NCI-H187 (cell line): ENCODE measurements at regions not wholly inside any gene's neighbourhood (a gene's known extent, or its start where the extent isn't known, plus 50 kb on each side); places are given as distances from the start of the nearest gene placed in this dataset.
"Not testable (repeated sequence)": the region's sequence is repeated elsewhere in the genome, so short reads cannot be mapped to it uniquely, and the experiment has no call there.

Experiments
- DNase-seq, 2 experiments: peaks; one replicate each; lab custom pipeline; 2025; lab: John Stamatoyannopoulos, UW

GRCh38 chr1:69077633-69078032 is 490.1 kb upstream of the LRRC7 start:
- no peak for DNase-seq

- DNase-seq: no peak
These were observed 486.1 kb upstream of the LRRC7 start for GRCh38 chr1:69081668-69082067.

- no peak for DNase-seq
These were observed 485.4 kb upstream of the LRRC7 start for GRCh38 chr1:69082312-69082711.

GRCh38 chr1:69086148-69086547 is 481.6 kb upstream of the LRRC7 start:
- no peak for DNase-seq

GRCh38 chr1:69088571-69088970 is 479.2 kb upstream of the LRRC7 start:
- DNase-seq: no peak

- no peak for DNase-seq
These were observed 477.6 kb upstream of the LRRC7 start for GRCh38 chr1:69090170-69090569.

GRCh38 chr1:69090752-69091151 is 477.0 kb upstream of the LRRC7 start:
- no peak for DNase-seq

GRCh38 chr1:69102058-69102457 is 465.7 kb upstream of the LRRC7 start:
- not testable (repeated sequence) for DNase-seq

GRCh38 chr1:69103213-69103612 is 464.5 kb upstream of the LRRC7 start:
- no peak for DNase-seq

GRCh38 chr1:69103705-69104385 is 463.9 kb upstream of the LRRC7 start:
- DNase-seq: no peak

- no peak for DNase-seq
These were observed 462.8 kb upstream of the LRRC7 start for GRCh38 chr1:69104894-69105293.

GRCh38 chr1:69109277-69109676 is 458.4 kb upstream of the LRRC7 start:
- no peak for DNase-seq

- no peak for DNase-seq
These were observed 456.9 kb upstream of the LRRC7 start for GRCh38 chr1:69110851-69111250.

GRCh38 chr1:69120126-69120741 is 447.5 kb upstream of the LRRC7 start:
- not testable (repeated sequence) for DNase-seq

- no peak for DNase-seq
These were observed 446.9 kb upstream of the LRRC7 start for GRCh38 chr1:69120817-69121216.

GRCh38 chr1:69121723-69122122 is 446.0 kb upstream of the LRRC7 start:
- no peak for DNase-seq

- DNase-seq: no peak
These were observed 445.3 kb upstream of the LRRC7 start for GRCh38 chr1:69122373-69122772.

- DNase-seq: no peak
These were observed 444.2 kb upstream of the LRRC7 start for GRCh38 chr1:69123486-69123885.

GRCh38 chr1:69126796-69127195 is 440.9 kb upstream of the LRRC7 start:
- DNase-seq: no peak

- DNase-seq: no peak
These were observed 439.5 kb upstream of the LRRC7 start for GRCh38 chr1:69128204-69128603.

GRCh38 chr1:69129538-69129937 is 438.2 kb upstream of the LRRC7 start:
- DNase-seq: no peak

- no peak for DNase-seq
These were observed 429.6 kb upstream of the LRRC7 start for GRCh38 chr1:69138172-69138571.

- DNase-seq: no peak
These were observed 428.7 kb upstream of the LRRC7 start for GRCh38 chr1:69139007-69139406.

- DNase-seq: no peak
These were observed 421.4 kb upstream of the LRRC7 start for GRCh38 chr1:69146303-69146702.
